GM18873 (cell line): ENCODE measurements at regions not wholly inside any gene's neighbourhood (a gene's known extent, or its start where the extent isn't known, plus 50 kb on each side); places are given as distances from the start of the nearest gene placed in this dataset.
"Not testable (repeated sequence)": the region's sequence is repeated elsewhere in the genome, so short reads cannot be mapped to it uniquely, and the experiment has no call there.

Experiments
- ATAC-seq: cut with Tn5 transposase; IDR thresholded peaks from one replicate; pipeline ENCODE4 v1.9.1; 2021; ENCODE audit warnings: mild to moderate bottlenecking, moderate library complexity, moderate number of reproducible peaks; ENCODE audit not compliant: unreplicated experiment, low FRiP score

DNA sequence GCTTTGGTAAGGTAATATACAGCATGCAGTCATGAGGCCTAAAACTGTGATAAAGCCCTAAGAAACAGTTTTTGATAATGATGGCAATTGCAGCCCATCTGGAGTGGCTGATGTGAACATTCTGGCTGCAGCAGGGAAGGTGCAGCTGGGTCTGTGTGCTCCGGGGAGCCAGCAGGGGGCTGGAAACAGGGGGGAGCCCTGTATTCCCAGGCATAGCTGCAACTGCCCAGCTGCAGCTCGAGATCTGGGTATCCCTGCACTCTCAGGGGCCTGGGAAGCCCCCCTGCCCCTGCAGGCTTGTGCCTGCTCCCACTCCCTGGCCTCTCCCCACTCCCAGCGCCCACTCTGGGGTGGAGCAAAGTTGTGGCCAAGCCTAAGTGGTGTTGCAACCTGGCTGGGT lies 95.6 kb downstream of the RRAGB start:
- ATAC-seq, result no peak

DNA sequence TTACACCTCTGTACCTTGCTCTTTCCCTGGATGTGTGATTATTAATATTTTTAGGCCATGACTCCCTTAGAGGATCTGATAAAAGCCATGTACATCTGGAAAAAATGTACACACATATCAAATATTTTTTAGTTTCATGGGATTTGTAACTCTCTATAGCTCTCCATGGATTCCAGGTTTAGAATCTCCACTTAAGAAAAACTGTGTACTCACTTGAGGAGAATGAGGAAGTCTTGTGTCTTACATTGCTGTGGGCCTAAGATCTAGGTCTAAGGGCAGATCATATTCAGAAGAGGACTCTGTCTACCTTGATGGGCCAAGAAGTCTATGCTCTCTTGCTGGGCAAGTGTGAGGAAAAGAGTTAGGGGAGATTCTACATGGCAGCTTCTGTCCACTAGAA lies 98.0 kb downstream of the RRAGB start:
- no peak for ATAC-seq

DNA sequence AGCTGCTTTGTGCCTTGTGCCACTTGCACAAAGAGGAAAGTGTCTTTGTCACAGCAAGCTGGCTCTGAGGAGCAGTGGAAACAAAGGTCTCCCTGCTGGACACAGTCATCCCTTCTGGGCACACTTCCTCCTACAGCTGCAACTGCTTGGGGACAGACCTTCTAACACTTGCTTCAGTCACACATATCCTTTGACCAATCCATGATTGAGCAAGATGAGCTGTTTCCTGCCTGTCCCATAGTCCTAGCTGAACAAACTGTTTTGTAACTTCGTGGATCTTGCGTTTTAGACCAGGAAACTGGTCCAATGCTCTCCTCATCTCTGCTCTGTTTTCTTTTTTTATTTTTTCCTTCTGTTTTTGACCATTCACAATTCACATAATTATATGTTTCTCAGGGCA lies 98.5 kb downstream of the RRAGB start:
- no peak for ATAC-seq

DNA sequence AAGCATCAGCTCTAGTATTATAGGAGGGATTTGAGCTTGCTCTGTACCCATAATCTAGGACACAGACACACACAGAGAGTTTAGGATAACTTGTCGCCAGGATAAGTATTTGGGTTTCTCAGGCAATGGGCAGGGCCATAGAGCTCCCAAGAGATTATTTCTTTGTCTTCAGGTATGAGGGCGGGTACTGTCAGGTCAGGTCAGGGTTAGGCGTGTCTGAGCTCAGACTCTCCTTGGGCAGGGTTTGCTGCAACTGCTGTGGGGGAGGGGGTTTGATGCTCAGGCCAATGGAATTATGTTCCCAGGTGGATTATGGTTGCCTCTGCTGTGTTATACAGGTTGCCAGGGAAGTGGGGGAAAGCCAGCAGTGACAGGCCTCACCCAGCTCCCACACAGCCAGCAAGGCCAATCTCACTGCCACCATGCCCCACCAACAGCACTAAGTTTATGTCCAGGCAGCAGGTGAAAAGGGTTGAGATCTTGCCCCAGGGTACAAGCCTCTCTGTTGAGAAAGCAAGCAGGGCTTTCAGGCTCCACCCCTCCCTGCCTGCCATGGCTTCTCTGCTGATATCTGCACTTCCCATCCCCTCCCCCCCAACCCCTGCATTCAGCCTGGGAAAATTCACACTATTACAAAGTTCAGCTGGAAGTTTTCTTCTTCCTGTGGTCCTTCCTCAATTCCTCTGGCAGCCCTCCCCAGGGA lies 101.3 kb downstream of the RRAGB start:
- no peak for ATAC-seq

DNA sequence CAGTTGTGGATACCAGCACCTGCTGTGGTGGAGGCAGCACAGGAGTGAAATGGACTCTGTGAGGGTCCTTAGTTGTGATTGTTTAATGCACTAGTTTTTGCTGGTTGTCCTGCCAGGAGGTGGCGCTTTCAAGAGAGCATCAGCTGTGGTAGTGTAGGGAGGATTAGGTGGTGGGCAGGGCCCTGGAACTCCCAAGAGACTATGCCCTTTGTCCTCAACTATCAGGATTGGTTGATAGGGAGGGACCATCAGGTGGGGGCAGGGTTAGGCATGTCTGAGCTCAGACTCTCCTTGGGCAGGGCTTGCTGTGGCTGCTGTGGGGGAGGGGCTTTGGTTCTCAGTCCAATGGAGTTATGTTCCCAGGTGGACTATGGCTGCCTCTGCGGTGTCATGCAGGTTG lies 121.9 kb downstream of the RRAGB start:
- no peak for ATAC-seq

DNA sequence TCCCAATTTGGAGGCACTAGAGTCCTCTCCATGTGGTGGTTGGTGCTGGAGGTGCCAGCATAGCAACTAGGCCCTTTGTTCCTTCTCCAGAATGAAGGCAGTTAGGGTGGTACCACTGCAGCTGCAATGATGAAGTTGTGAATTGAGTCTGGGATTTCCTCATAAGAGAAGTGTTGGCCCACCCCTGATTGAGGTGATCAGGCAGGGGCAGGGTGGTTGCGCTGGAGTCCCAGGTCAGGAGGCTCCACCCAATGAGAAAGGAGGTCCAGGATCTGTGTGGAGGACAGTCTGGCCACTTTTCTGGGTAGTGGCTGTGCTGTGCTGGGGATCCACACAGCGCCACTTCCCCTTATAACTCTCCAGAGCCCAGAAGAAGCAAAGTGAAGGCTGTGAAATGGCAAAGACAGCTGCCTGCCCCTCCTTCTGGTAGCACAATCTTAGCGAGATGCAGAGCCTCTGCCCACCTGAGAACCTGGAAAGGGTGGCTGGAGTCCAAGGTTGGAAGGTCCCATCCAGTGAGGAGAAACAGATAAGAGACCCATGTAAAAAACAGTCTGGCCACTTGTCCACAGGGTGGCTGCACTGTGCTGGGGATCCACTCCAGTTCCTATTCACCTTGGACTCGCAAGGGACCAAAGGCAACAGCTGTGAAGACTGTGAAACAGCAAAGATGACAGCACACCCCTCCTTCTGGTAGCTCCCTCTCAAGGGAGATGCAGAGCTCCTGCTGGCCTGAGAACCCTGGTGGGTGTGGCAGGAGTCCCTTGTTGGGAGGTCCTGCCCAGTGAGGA lies 124.6 kb downstream of the RRAGB start:
- no peak for ATAC-seq

DNA sequence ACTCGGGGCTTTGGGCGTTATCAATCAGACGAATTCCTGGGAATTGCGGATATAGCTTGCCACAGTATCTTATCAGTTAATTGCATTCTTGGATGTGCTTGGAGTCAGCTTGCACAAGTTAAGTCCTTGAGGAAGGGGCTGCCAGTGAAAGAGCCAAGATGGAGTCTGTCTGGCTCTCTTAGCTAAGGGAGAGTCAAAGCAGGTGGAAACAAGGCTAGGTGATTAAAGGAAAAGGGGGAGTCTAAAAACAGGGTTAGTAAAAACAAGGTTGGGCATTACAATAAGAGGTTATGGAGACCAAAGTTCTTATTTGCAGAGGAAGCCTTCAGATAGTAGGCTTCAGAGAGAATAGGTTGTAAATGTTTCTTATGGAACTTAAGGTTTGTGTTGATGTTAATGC lies 149.2 kb downstream of the RRAGB start:
- ATAC-seq, result not testable (repeated sequence)

DNA sequence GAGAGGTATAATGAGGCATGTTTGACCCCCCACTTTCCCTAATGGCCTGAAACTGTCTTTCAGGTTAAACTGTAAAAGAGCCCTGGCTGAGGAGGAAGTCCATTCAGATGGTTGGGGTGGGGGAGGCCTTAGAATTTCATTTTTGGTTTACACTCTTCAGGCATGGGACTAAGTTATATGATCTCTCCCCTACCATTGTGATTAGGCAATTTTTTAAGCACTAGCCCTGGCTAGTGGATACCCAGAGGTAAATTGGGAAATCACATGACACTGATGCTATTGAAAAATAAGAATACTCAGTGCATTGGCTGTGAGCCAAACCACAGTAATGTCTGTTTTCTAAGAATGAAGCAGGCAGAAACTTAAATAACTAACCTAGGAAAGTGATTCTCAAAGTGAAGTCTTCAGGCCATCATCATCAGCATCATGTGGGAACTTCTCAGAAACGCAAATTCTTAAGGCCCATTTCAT lies 149.7 kb downstream of the RRAGB start:
- peak; percentile 54 for ATAC-seq

DNA sequence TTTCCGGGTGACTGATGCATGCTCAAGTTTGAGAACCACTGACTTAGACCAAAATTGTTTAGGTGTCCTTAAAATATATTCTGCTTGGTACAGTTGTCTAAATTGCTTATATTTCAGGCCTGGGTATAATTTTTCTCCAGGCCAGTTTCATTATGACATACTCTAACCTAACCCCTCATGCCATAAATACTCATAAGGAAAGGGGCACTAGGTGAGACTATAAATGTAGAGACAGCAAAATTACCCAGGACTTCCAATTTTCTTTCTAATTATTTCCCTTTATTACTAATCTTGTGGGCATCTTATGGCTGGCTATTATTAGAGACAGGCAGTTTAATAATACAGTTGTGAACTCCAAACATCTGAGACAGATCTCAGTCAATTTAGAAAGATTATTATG lies 150.2 kb downstream of the RRAGB start:
- ATAC-seq, result peak; percentile 40

DNA sequence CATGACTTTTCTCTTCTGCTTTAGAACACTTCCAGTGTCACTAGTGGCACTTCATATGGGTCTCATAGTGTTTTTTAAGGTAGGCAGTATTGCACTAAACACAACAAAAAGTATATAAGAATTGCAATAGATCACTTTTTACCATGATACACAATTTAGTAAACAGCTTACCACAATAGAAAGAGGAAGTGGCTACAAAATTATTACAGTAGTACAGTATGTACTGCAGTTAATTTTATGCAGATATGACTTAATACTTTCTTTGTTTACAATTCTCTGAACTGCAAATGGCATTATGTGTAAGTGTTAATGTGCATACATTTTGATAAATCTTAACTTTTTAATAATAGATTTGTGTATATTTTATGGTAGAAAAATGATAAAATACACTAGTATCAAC lies 157.3 kb downstream of the RRAGB start:
- ATAC-seq, result no peak

DNA sequence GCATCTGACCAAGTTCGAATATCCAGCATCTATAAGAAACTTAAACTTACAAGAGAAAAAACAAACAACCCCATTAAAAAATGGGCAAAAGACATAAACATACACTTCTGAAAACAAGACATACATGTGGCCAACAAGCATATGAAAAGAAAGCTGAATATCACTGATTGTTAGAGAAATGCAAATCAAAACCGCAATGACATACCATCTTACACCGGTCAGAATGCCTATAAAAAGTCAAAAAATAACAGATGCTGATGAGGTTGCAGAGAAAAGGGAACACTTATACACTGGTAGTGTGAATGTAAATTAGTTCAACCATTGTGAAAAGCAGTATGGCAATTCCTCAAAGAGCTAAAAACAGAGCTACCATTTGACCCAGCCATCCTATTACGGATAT lies 166.0 kb downstream of the RRAGB start:
- not testable (repeated sequence) for ATAC-seq

DNA sequence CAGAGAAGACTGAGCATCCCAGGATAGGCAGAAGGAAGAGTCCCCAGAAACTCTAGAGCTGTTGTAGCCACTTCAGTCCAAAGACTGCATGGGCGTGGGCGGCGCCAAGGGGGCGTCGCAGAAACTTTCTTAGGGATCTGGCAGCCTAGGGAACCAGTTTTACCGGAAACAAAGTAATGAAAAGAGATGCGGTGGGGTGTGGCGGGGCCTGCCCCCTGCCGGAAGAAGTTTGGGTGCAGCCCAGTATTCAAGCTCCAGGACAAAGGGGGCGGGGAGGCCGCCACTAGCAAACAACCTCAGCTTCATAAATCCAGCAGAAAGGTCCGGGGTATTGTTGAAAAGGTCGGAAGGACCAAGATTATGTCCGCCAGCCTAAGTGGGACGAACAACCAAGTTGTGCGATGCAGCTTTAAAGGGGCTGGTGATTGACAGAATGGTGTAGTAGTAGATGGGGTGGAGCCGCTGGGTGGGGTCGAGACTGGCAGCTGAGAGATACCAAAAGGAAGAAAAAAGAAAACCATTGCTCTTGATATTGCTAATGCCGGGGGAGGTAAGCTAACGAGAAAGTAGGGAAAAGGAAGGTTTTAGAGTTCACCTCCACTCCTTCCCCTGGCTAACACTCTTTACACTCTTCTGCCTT lies 190.5 kb downstream of the RRAGB start:
- peak; percentile 72 for ATAC-seq

DNA sequence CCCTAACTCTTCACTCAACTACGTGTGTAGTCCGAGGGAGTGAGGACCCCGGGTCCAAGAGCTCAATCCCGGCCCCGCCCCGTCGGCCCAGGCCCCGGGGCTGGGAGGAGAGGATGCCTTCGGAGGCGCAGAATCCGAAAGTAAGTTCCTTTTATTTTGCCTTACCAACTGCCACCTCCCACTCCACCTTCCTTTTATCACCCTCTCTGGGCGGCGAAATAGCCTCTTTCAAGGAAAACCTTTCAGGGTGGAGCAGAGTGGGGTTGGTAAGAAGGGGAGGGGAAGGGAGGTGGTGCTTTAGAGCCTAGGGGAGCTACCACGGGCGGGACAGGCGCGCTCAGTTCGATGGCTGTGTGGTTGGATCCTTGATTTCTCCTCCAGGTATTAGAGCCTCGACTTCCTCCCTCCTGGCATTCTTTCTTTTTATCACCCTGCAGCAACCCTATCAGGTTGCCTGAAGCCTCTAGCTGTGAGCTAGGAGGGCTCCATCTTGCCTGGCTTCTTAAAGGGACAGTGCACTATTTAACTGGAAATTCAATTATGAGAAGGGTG lies 191.2 kb downstream of the RRAGB start:
- ATAC-seq, result no peak

DNA sequence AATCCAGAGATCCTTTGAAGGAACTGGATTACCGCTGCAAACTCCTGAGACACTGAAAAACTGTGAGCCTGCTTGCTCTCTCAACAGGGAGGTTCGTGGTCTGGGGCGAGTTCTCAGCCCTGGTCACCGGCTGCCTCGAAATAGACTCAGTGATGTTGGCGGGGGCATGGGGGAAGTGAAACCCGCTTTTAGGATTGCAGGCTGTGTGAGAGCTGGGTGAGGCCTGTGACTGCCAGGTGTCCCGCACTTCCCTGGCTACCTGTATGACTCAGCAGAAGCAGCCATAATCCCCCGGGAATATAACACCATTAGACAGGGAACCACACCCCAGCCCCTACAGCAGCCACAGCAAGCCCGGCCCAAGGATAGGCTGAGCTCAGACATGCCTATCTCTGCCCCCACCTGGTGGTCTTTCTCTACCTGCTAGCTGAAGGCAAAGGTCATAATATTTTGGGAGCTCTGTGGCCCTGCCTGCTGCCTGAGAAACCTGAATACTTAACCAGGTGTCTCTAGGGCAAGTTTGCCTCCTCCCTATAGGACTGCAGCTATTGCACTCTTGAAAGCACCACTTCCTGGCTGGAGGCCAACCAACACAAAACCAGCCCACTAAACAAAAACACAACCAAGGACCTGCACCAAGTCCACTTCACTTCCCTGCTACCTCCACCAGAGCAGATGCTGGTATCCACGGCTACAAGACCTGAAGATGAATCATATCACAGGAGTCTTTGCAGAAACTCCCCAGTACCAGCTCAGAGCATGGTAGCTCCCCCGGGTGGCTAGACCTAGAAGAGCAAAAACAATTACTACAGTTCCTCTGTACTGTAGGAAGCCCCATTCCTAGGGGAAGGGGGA lies 202.0 kb downstream of the RRAGB start:
- peak; percentile 94 for ATAC-seq

DNA sequence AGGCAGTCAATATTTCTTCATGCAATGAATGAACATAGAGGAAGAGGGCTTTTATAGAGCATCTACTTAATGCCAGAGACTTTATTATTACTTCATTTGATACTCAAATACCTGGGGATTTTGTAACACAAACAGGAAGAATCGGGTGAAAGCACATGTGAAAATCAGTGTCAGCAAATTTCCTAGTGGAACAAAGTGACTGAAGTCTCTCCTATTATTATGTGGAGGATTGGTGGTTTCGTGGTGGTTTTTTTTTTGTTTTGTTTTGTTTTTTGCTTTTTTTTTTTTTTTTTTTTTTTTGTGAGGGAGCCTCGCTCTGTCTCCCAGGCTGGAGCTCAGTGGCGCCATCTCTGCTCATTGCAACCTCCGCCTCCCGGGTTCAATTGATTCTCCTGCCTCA lies 207.0 kb downstream of the RRAGB start:
- ATAC-seq, result no peak

DNA sequence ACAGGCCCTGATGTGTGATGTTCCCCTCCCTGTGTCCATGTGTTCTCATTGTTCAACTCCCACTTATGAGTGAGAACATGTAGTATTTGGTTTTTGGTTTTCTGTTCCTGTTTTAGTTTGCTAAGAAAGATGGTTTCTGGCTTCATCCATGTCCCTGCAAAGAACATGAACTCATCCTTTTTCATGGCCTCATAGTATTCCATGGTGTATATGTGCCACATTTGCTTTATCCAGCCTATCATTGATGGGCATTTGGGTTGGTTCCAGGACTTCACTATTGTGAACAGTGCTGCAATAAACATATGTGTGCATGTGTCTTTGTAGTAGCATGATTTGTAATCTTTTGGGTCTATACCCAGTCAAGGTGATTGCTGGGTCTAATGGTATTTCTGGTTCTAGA lies 211.0 kb downstream of the RRAGB start:
- ATAC-seq, result not testable (repeated sequence)
